Endothelial cell of umbilical vein (primary cell): ENCODE measurements at regions not wholly inside any gene's neighbourhood (a gene's known extent, or its start where the extent isn't known, plus 50 kb on each side); places are given as distances from the start of the nearest gene placed in this dataset.

ENCODE experiments used
- BruUV-seq: library from RNA; stranded (reverse); fragments of 400-500 nt; replicated peaks from 2 replicates; lab custom pipeline; 2021; lab: Mats Ljungman, UMichigan
- CTCF ChIA-PET: fragments of 300-600, 350-600 bp; sonication (Branson Sonifier 250); formaldehyde crosslinking; loops from one replicate; lab custom pipeline; 2021; ENCODE audit warnings: antibody characterized with exemption, inconsistent platforms; lab: Charles Lee
- POLR2A ChIA-PET: fragments of 300-600, 350-600 bp; sonication (Branson Sonifier 250); formaldehyde crosslinking; loops from one replicate; lab custom pipeline; 2021; ENCODE audit warnings: antibody characterized with exemption, inconsistent platforms; lab: Charles Lee
- DNase-seq: peaks from one replicate; pipeline ENCODE4 v3.0.0-alpha.2; 2011; ENCODE audit warnings: low read depth, low spot score
- FAIRE-seq: peaks from 2 replicates; lab custom pipeline; 2011; peaks lifted over from hg19 to GRCh38; lab: Jason Lieb, UNC
- H2AFZ ChIP-seq: 2 replicates; pipeline ENCODE4 v1.6.0; 2012; ENCODE audit warnings: low read depth, low read length, control low read depth, inconsistent platforms
- H3K27ac ChIP-seq: 2 replicates; pipeline ENCODE4 v1.5.1; 2011; ENCODE audit warnings: low read depth, mild to moderate bottlenecking, control low read depth, low read length, moderate library complexity; ENCODE audit not compliant: insufficient read depth
- H3K27me3 ChIP-seq, 2 experiments: 2 replicates each; pipeline versions ENCODE4 v1.6.0 to v1.6.1; 2011; ENCODE audit warnings: low read length in 2 of 2, mixed read lengths in 1 of 2; ENCODE audit not compliant: control insufficient read depth in 2 of 2, insufficient read depth in 2 of 2
- H3K36me3 ChIP-seq, 2 experiments: 2 replicates in 1 of 2; 3 replicates in 1 of 2; pipeline ENCODE4 v1.5.1; 2011; ENCODE audit warnings: low read length in 2 of 2, mild to moderate bottlenecking in 1 of 2, moderate library complexity in 1 of 2; ENCODE audit not compliant: control insufficient read depth in 2 of 2, insufficient read depth in 2 of 2; ENCODE audit errors: extremely low read depth in 1 of 2
- H3K4me1 ChIP-seq: 3 replicates; pipeline ENCODE4 v1.5.1; 2011; ENCODE audit warnings: mild to moderate bottlenecking, low read length; ENCODE audit not compliant: control insufficient read depth, insufficient read depth; ENCODE audit errors: extremely low read depth
- H3K4me2 ChIP-seq: 2 replicates; pipeline ENCODE4 v1.6.1; 2011; ENCODE audit warnings: low read length, control low read depth, mixed read lengths; ENCODE audit not compliant: insufficient read depth
- H3K4me3 ChIP-seq, 3 experiments: fragments of 200-600 bp in 1 of 3; sonication (generic), shearing (Covaris generic) in 1 of 3; replicated peaks in 1 of 3; 2 replicates each; pipeline ENCODE4 v1.5.1; 2011 to 2016; ENCODE audit warnings: control low read depth in 3 of 3, low read length in 3 of 3, mild to moderate bottlenecking in 2 of 3, inconsistent platforms in 1 of 3, low read depth in 1 of 3, moderate library complexity in 1 of 3; ENCODE audit not compliant: insufficient read depth in 1 of 3
- H3K79me2 ChIP-seq: 2 replicates; pipeline ENCODE4 v1.6.0; 2012; ENCODE audit warnings: low read length, inconsistent platforms; ENCODE audit not compliant: control insufficient read depth, insufficient read depth
- H3K9ac ChIP-seq: replicated peaks from 2 replicates; pipeline ENCODE3; 2011; ENCODE audit warnings: low read length, control low read depth; ENCODE audit not compliant: insufficient read depth; ENCODE audit errors: extremely low read depth
- H3K9me1 ChIP-seq: replicated peaks from 3 replicates; pipeline ENCODE4 v1.6.0; 2011; ENCODE audit warnings: mild to moderate bottlenecking, low read length; ENCODE audit not compliant: control insufficient read depth, insufficient read depth; ENCODE audit errors: extremely low read depth
- H3K9me3 ChIP-seq: replicated peaks from 2 replicates; pipeline ENCODE4 v1.5.1; 2012; ENCODE audit warnings: low read length, inconsistent platforms; ENCODE audit not compliant: control insufficient read depth, insufficient read depth
- H4K20me1 ChIP-seq: replicated peaks from 2 replicates; pipeline ENCODE3; 2011; ENCODE audit warnings: mild to moderate bottlenecking, low read length; ENCODE audit not compliant: control insufficient read depth, insufficient read depth; ENCODE audit errors: extremely low read depth
- EZH2 ChIP-seq: IDR thresholded peaks from 2 replicates; pipeline ENCODE4 v1.6.1; 2012; ENCODE audit warnings: borderline replicate concordance, low read depth, mild to moderate bottlenecking, moderate library complexity, low read length, inconsistent platforms; ENCODE audit not compliant: severe bottlenecking
- FOS ChIP-seq: IDR thresholded peaks from 2 replicates; pipeline ENCODE4 v1.6.1; 2011; ENCODE audit warnings: mild to moderate bottlenecking, low read length, moderate library complexity, borderline replicate concordance; ENCODE audit not compliant: insufficient read depth
- GATA2 ChIP-seq: IDR thresholded peaks from 2 replicates; pipeline ENCODE4 v1.7.0; 2011; ENCODE audit warnings: low read depth, mild to moderate bottlenecking, moderate library complexity, mixed read lengths, low read length; ENCODE audit not compliant: insufficient read length, insufficient read depth
- JUN ChIP-seq: IDR thresholded peaks from 2 replicates; pipeline ENCODE4 v1.6.1; 2011; ENCODE audit warnings: borderline replicate concordance, low read depth; ENCODE audit not compliant: insufficient read length, insufficient read depth
- POLR2A ChIP-seq: IDR thresholded peaks from 2 replicates; pipeline ENCODE4 v1.6.1; 2012; ENCODE audit warnings: low read depth, mild to moderate bottlenecking, control low read depth, low read length
- POLR2AphosphoS5 ChIP-seq: IDR thresholded peaks from 2 replicates; pipeline ENCODE4 v1.6.1; 2012; ENCODE audit warnings: low read depth, mild to moderate bottlenecking, control low read depth, low read length, moderate library complexity; ENCODE audit not compliant: insufficient read depth
- dilution Hi-C: fragments of 300-500 bp; cut with MboI; formaldehyde crosslinking; loops from one replicate; pipeline ENCODE4 v1.15.0; 2019; ENCODE audit warnings: low sequenced_read_pairs; ENCODE audit not compliant: extremely low pct_ligation_motif_present
- intact Hi-C: fragments of 100-400 bp; cut with micrococcal nuclease; formaldehyde crosslinking; loops from one replicate; pipeline ENCODE4 v1.10.0; 2022
- TF ChIP-seq, protein P1 (sequence below), 2 donors: IDR thresholded peaks; 1 replicate in 1 of 2; 2 replicates in 1 of 2; pipeline ENCODE4 v1.5.1; 2011; ENCODE audit warnings: low read length in 2 of 2, mild to moderate bottlenecking in 2 of 2, moderate library complexity in 2 of 2, control low read depth in 1 of 2, inconsistent platforms in 1 of 2, low read depth in 1 of 2; ENCODE audit not compliant: insufficient read depth in 1 of 2; ENCODE audit errors: extremely low read depth in 1 of 2

GRCh38 chr11:116226731-116227130 is 546.1 kb downstream of the BUD13 start:
- Histone ChIP-seq H3K9me3 (no peaks in the 10 kb centered on the region), H3K9ac (no peak overlapping the region), H3K9me1 (no peaks in the 10 kb centered on the region), H4K20me1 (no peaks in the 10 kb centered on the region), H2AFZ (no peak overlapping the region), H3K4me1 (no peaks in the 10 kb centered on the region), H3K36me3 (no peaks in the 10 kb centered on the region), H3K79me2 (no peaks in the 10 kb centered on the region), H3K4me3 (no peak overlapping the region), H3K4me2 (no peak overlapping the region), H3K27ac (no peak overlapping the region), H3K27me3 (no peaks in the 10 kb centered on the region)
- TF ChIP-seq, protein P1, sequence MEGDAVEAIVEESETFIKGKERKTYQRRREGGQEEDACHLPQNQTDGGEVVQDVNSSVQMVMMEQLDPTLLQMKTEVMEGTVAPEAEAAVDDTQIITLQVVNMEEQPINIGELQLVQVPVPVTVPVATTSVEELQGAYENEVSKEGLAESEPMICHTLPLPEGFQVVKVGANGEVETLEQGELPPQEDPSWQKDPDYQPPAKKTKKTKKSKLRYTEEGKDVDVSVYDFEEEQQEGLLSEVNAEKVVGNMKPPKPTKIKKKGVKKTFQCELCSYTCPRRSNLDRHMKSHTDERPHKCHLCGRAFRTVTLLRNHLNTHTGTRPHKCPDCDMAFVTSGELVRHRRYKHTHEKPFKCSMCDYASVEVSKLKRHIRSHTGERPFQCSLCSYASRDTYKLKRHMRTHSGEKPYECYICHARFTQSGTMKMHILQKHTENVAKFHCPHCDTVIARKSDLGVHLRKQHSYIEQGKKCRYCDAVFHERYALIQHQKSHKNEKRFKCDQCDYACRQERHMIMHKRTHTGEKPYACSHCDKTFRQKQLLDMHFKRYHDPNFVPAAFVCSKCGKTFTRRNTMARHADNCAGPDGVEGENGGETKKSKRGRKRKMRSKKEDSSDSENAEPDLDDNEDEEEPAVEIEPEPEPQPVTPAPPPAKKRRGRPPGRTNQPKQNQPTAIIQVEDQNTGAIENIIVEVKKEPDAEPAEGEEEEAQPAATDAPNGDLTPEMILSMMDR (IDR thresholded peaks at IDR 0.05; ENCODE audit: extremely low read depth in 1 of 2, insufficient read depth in 1 of 2, low read depth in 1 of 2, low read length in 2 of 2) = no peak
- TF ChIP-seq GATA2 (no peak), JUN (no peak), EZH2 (no peak), FOS (no peak), POLR2A (no peak), POLR2AphosphoS5 (no peak)
- intact Hi-C loops = no loop called here
- dilution Hi-C loops = no loop called here
- ChIA-PET CTCF (interaction anchor here (1.6 to 2.8 kb wide), 2 partner anchors 10 to 1452 kb away, joined by 10 read pairs; no protein-coding TSS in a partner anchor), POLR2A (no interaction called here)
- FAIRE-seq (no peak), DNase-seq (no peak)
- no TSS peak for BruUV-seq
